ENCODE measurements at regions not wholly inside any gene's neighbourhood (a gene's known extent, or its start where the extent isn't known, plus 50 kb on each side); places are given as distances from the start of the nearest gene placed in this dataset.
A peak's percentile ranks its signal among the peaks of the same experiment; 100 is the strongest.

- TF ChIP-seq CTCF (IDR thresholded peaks at IDR 0.05) (no peak), EP300 (IDR thresholded peaks at IDR 0.05) (no peak), POLR2AphosphoS5 (IDR thresholded peaks at IDR 0.05) (peak in 1 of 2 donors; percentile 3)
Observed at GRCh38 chr6:164085091-164086075, 670.9 kb downstream of the QKI start.

Data from esophagus muscularis mucosa (tissue), 4 donors.